ENCODE measurements at regions not wholly inside any gene's neighbourhood (a gene's known extent, or its start where the extent isn't known, plus 50 kb on each side); places are given as distances from the start of the nearest gene placed in this dataset.
"Not testable (repeated sequence)": the region's sequence is repeated elsewhere in the genome, so short reads cannot be mapped to it uniquely, and the experiment has no call there.

DNA sequence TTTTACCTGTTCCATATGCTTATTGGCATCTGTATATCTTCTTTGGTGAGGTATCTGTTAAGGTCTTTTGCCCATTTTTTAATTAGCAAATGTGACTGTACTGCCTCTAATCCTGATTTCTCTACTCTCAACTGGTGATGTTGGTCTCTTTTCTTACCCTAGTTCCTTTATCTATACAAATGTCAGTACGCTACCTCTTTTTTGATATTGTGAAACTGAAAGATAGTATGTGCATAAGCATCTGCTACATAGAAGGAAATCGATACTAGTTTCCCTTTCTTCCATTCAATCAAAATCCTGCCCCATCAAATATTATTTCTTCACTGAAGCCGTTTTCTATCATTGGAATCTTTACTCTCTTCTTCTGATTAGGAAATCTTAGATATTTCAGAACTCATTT, 194.9 kb upstream of the SPOPL start:
- H3K27me3 ChIP-seq (replicated peaks; ENCODE audit: insufficient read depth) = no peaks in the 10 kb centered on the region

GRCh38 chr2:138307099-138307498, 194.5 kb upstream of the SPOPL start:
- Histone ChIP-seq H3K27me3 (replicated peaks; ENCODE audit: insufficient read depth) (no peaks in the 10 kb centered on the region), H3K4me3 (no peak overlapping the region), H3K4me1 (replicated peaks) (no peaks in the 10 kb centered on the region), H3K9me3 (no peaks in the 10 kb centered on the region), H3K36me3 (no peaks in the 10 kb centered on the region), H3K27ac (no peak overlapping the region)
- intact Hi-C loops (cut with DNase I) = no loop called here
- no peak for DNase-seq (ENCODE audit: low spot score)
- TF ChIP-seq CTCF (IDR thresholded peaks at IDR 0.05) = no peak
- TF ChIP-seq POLR2A (IDR thresholded peaks at IDR 0.05) = no peak
- TF ChIP-seq POLR2AphosphoS5 (IDR thresholded peaks at IDR 0.05) = no peak
- 59% methylated on average over 1 of the region's 1 CpG for WGBS

More for the DNA sequence above, 194.9 kb upstream of the SPOPL start:
- H3K36me3 ChIP-seq = no peaks in the 10 kb centered on the region
- H3K4me3 ChIP-seq = no peak overlapping the region
- H3K4me1 ChIP-seq (replicated peaks) = no peaks in the 10 kb centered on the region
- 95% methylated on average over 3 of the region's 3 CpGs for WGBS
- no peak overlapping the region for H3K27ac ChIP-seq
- DNase-seq (ENCODE audit: low spot score) = no peak
- TF ChIP-seq POLR2AphosphoS5 (IDR thresholded peaks at IDR 0.05) (no peak), POLR2A (IDR thresholded peaks at IDR 0.05) (no peak), CTCF (IDR thresholded peaks at IDR 0.05) (no peak)
- H3K9me3 ChIP-seq = no peaks in the 10 kb centered on the region
- intact Hi-C loops (cut with DNase I) = no loop called here

- Histone ChIP-seq H3K4me3 (no peak overlapping the region), H3K27ac (no peak overlapping the region), H3K27me3 (replicated peaks; ENCODE audit: insufficient read depth) (no peaks in the 10 kb centered on the region), H3K9me3 (no peaks in the 10 kb centered on the region), H3K4me1 (replicated peaks) (no peaks in the 10 kb centered on the region), H3K36me3 (no peaks in the 10 kb centered on the region)
- intact Hi-C loops (cut with DNase I) = no loop called here
- no peak for DNase-seq (ENCODE audit: low spot score)
- TF ChIP-seq POLR2A (IDR thresholded peaks at IDR 0.05) = no peak
- no peak for TF ChIP-seq POLR2AphosphoS5 (IDR thresholded peaks at IDR 0.05)
- no peak for TF ChIP-seq CTCF (IDR thresholded peaks at IDR 0.05)
- 94% methylated on average over 2 of the region's 2 CpGs for WGBS
These were observed 191.8 kb upstream of the SPOPL start for GRCh38 chr2:138309760-138310159.

- intact Hi-C loops (cut with DNase I) = no loop called here
- H3K27me3 ChIP-seq (replicated peaks; ENCODE audit: insufficient read depth) = no peaks in the 10 kb centered on the region
- H3K4me3 ChIP-seq = no peak overlapping the region
- H3K36me3 ChIP-seq = no peaks in the 10 kb centered on the region
- no peaks in the 10 kb centered on the region for H3K9me3 ChIP-seq
- no peak overlapping the region for H3K27ac ChIP-seq
- TF ChIP-seq POLR2AphosphoS5 (IDR thresholded peaks at IDR 0.05) (no peak), POLR2A (IDR thresholded peaks at IDR 0.05) (no peak), CTCF (IDR thresholded peaks at IDR 0.05) (no peak)
- no peaks in the 10 kb centered on the region for H3K4me1 ChIP-seq (replicated peaks)
- WGBS = 83% methylated on average over 4 of the region's 4 CpGs
- no peak for DNase-seq (ENCODE audit: low spot score)
These were observed 189.5 kb upstream of the SPOPL start for GRCh38 chr2:138312061-138312460.

DNA sequence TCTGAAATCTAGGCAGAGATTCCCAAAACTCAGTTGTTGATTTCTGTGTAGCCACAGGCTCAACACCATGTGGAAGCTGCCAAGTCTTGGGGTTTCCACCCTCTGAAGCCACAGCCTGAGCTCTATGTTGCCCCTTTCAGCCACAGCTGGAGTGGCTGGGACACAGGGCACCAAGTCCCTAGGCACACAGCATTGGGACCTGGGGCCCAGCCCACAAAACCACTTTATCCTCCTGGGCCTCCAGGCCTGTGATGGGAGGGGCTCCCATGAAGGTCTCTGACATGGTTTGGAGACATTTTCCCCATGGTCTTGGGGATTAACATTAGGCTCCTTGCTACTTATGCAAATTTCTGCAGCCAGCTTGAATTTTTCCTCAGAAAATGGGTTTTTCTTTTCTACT, 186.0 kb upstream of the SPOPL start:
- intact Hi-C loops (cut with DNase I); H3K27ac ChIP-seq; H3K27me3 ChIP-seq (replicated peaks; ENCODE audit: insufficient read depth); DNase-seq (ENCODE audit: low spot score); H3K9me3 ChIP-seq; H3K36me3 ChIP-seq; H3K4me3 ChIP-seq; H3K4me1 ChIP-seq (replicated peaks): not testable (repeated sequence)
